HEK293 (cell line): ENCODE measurements at regions not wholly inside any gene's neighbourhood (a gene's known extent, or its start where the extent isn't known, plus 50 kb on each side); places are given as distances from the start of the nearest gene placed in this dataset.

Experiments used
- CTCF ChIA-PET: fragments of 350-600 bp; formaldehyde crosslinking; extraction: SDS; loops from one replicate; lab custom pipeline; 2021; ENCODE audit warnings: antibody characterized with exemption; lab: Yijun Ruan, JAX
- POLR2A ChIA-PET: fragments of 300-600 bp; formaldehyde crosslinking; extraction: SDS; loops from one replicate; lab custom pipeline; 2020; ENCODE audit warnings: antibody characterized with exemption, inconsistent platforms; lab: Yijun Ruan, JAX
- H3K27ac ChIP-seq: fragments of 200-500 bp; sonication (Bioruptor generic); 2 replicates; pipeline ENCODE4 v1.5.1; 2014; ENCODE audit warnings: low read depth, low read length, control low read depth, inconsistent platforms; ENCODE audit errors: extremely low read depth
- H3K36me3 ChIP-seq, 2 experiments: fragments of 200-500 bp in 1 of 2; sonication (Bioruptor generic) in 1 of 2; 1 replicate in 1 of 2; 2 replicates in 1 of 2; pipeline ENCODE4 v1.5.1; 2014 to 2017; ENCODE audit warnings: inconsistent platforms in 2 of 2, low read length in 2 of 2; ENCODE audit not compliant: control insufficient read depth in 2 of 2, insufficient read depth in 1 of 2
- H3K4me1 ChIP-seq: fragments of 200-500 bp; sonication (Bioruptor generic); 2 replicates; pipeline ENCODE4 v1.5.1; 2014; ENCODE audit warnings: mild to moderate bottlenecking, low read length, inconsistent platforms; ENCODE audit not compliant: control insufficient read depth, insufficient read depth
- H3K4me3 ChIP-seq: 2 replicates; pipeline ENCODE4 v1.5.1; 2011; ENCODE audit warnings: low read depth, mild to moderate bottlenecking, control low read depth, low read length, moderate library complexity
- H3K9me3 ChIP-seq: fragments of 200-500 bp; sonication (Bioruptor generic); 2 replicates; pipeline ENCODE4 v1.5.1; 2014; ENCODE audit warnings: low read depth, low read length, inconsistent platforms; ENCODE audit not compliant: control insufficient read depth, insufficient read depth
- BCL11B ChIP-seq: fragments of 450-650 bp; formaldehyde crosslinking; IDR thresholded peaks from 2 replicates; pipeline ENCODE4 v1.5.1; 2016; ENCODE audit warnings: low read depth, missing biosample characterization, missing genetic modification characterization
- CTCF ChIP-seq: fragments of 450-650 bp; formaldehyde crosslinking; IDR thresholded peaks from 2 replicates; pipeline ENCODE4 v1.5.1; 2016; ENCODE audit warnings: missing biosample characterization, missing genetic modification characterization
- GLIS2 ChIP-seq: fragments of 450-650 bp; formaldehyde crosslinking; IDR thresholded peaks from 2 replicates; pipeline ENCODE4 v1.5.1; 2016; ENCODE audit warnings: missing biosample characterization, missing genetic modification characterization
- KLF9 ChIP-seq: fragments of 450-650 bp; formaldehyde crosslinking; IDR thresholded peaks from 2 replicates; pipeline ENCODE4 v1.5.1; 2016; ENCODE audit warnings: missing biosample characterization, missing genetic modification characterization, low read depth
- REST ChIP-seq: fragments of 450-650 bp; formaldehyde crosslinking; IDR thresholded peaks from 2 replicates; pipeline ENCODE4 v1.5.1; 2016; ENCODE audit warnings: missing biosample characterization, missing genetic modification characterization
- SP2 ChIP-seq: fragments of 450-650 bp; formaldehyde crosslinking; IDR thresholded peaks from 2 replicates; pipeline ENCODE4 v1.5.1; 2016; ENCODE audit warnings: missing biosample characterization, missing genetic modification characterization
- SP3 ChIP-seq: fragments of 450-650 bp; formaldehyde crosslinking; IDR thresholded peaks from 2 replicates; pipeline ENCODE4 v1.5.1; 2016; ENCODE audit warnings: missing biosample characterization, missing genetic modification characterization
- ZNF133 ChIP-seq: fragments of 450-650 bp; formaldehyde crosslinking; IDR thresholded peaks from 2 replicates; pipeline ENCODE4 v1.5.1; 2016; ENCODE audit warnings: missing biosample characterization, missing genetic modification characterization
- ZNF239 ChIP-seq: fragments of 450-650 bp; formaldehyde crosslinking; IDR thresholded peaks from 2 replicates; pipeline ENCODE4 v1.5.1; 2016; ENCODE audit warnings: missing biosample characterization, missing genetic modification characterization
- ZNF26 ChIP-seq: fragments of 450-650 bp; formaldehyde crosslinking; IDR thresholded peaks from 2 replicates; pipeline ENCODE4 v1.5.1; 2016; ENCODE audit warnings: missing biosample characterization, missing genetic modification characterization
- ZNF292 ChIP-seq: fragments of 450-650 bp; formaldehyde crosslinking; IDR thresholded peaks from 2 replicates; pipeline ENCODE4 v1.5.1; 2016; ENCODE audit warnings: low read depth, missing biosample characterization, missing genetic modification characterization, borderline replicate concordance
- ZNF404 ChIP-seq: fragments of 450-650 bp; formaldehyde crosslinking; IDR thresholded peaks from 2 replicates; pipeline ENCODE4 v1.5.1; 2017; ENCODE audit warnings: missing biosample characterization, missing genetic modification characterization
- ZNF514 ChIP-seq: fragments of 450-650 bp; formaldehyde crosslinking; IDR thresholded peaks from 2 replicates; pipeline ENCODE4 v1.5.1; 2016; ENCODE audit warnings: missing biosample characterization, missing genetic modification characterization
- ZNF660 ChIP-seq: fragments of 450-650 bp; IDR thresholded peaks from 2 replicates; pipeline ENCODE4 v1.5.1; 2018; ENCODE audit warnings: missing biosample characterization, mild to moderate bottlenecking, missing genetic modification characterization
- ZNF670 ChIP-seq: fragments of 450-650 bp; formaldehyde crosslinking; IDR thresholded peaks from 2 replicates; pipeline ENCODE4 v1.5.1; 2016; ENCODE audit warnings: missing biosample characterization, missing genetic modification characterization, low read depth
- ZNF707 ChIP-seq: fragments of 450-650 bp; formaldehyde crosslinking; IDR thresholded peaks from 2 replicates; pipeline ENCODE4 v1.5.1; 2016; ENCODE audit warnings: missing biosample characterization, missing genetic modification characterization
- ZNF791 ChIP-seq: fragments of 450-650 bp; formaldehyde crosslinking; IDR thresholded peaks from 2 replicates; pipeline ENCODE4 v1.5.1; 2016; ENCODE audit warnings: missing biosample characterization, missing genetic modification characterization
- ZSCAN18 ChIP-seq: fragments of 450-650 bp; formaldehyde crosslinking; IDR thresholded peaks from 2 replicates; pipeline ENCODE4 v1.5.1; 2016; ENCODE audit warnings: missing biosample characterization, missing genetic modification characterization

- ChIA-PET POLR2A (no interaction called here), CTCF (no interaction called here)
Observed at GRCh38 chr11:116384876-116385275, 387.9 kb downstream of the BUD13 start.

GRCh38 chr11:116384407-116384806 lies 388.4 kb downstream of the BUD13 start:
- no peak overlapping the region for H3K27ac ChIP-seq
- POLR2A ChIA-PET: no interaction called here
- H3K4me3 ChIP-seq: no peak overlapping the region
- no peaks in the 10 kb centered on the region for H3K4me1 ChIP-seq
- CTCF ChIA-PET: interaction anchor here (0.5 to 0.6 kb wide), 2 partner anchors 302 to 359 kb away, joined by 3 to 8 read pairs; no protein-coding TSS in a partner anchor
- TF ChIP-seq BCL11B (tag by site-specific recombination): no peak
- TF ChIP-seq CTCF: no peak
- TF ChIP-seq KLF9: no peak
- TF ChIP-seq ZSCAN18 (tag by site-specific recombination): no peak
- TF ChIP-seq ZNF292 (tag by site-specific recombination): no peak
- no peak for TF ChIP-seq ZNF791 (tag by site-specific recombination)
- no peak for TF ChIP-seq ZNF670 (tag by site-specific recombination)
- TF ChIP-seq GLIS2: no peak
- TF ChIP-seq SP3: no peak
- no peaks in the 10 kb centered on the region for H3K9me3 ChIP-seq
- H3K36me3 ChIP-seq: no peaks in the 10 kb centered on the region

More at GRCh38 chr11:116384876-116385275, 387.9 kb downstream of the BUD13 start:
- H3K4me1 ChIP-seq: no peaks in the 10 kb centered on the region
- TF ChIP-seq ZNF660 (tag by site-specific recombination): no peak
- no peak for TF ChIP-seq ZNF239 (tag by site-specific recombination)
- TF ChIP-seq ZNF133 (tag by site-specific recombination): no peak
- no peak for TF ChIP-seq ZNF404
- TF ChIP-seq ZNF26 (tag by site-specific recombination): no peak
- no peak for TF ChIP-seq ZNF707 (tag by site-specific recombination)
- no peak overlapping the region for H3K4me3 ChIP-seq
- H3K27ac ChIP-seq: no peak overlapping the region
- no peaks in the 10 kb centered on the region for H3K9me3 ChIP-seq
- no peaks in the 10 kb centered on the region for H3K36me3 ChIP-seq

- CTCF ChIA-PET: interaction anchor here (0.5 to 0.7 kb wide), 3 partner anchors 9 to 876 kb away, joined by 3 to 4 read pairs (median 3); no protein-coding TSS in a partner anchor
- no peak overlapping the region for H3K4me3 ChIP-seq
- POLR2A ChIA-PET: no interaction called here
Observed at GRCh38 chr11:116379185-116379828, 393.5 kb downstream of the BUD13 start.

More at GRCh38 chr11:116379185-116379828, 393.5 kb downstream of the BUD13 start:
- H3K9me3 ChIP-seq: no peaks in the 10 kb centered on the region
- H3K4me1 ChIP-seq: no peaks in the 10 kb centered on the region
- TF ChIP-seq REST (peak; percentile 96), ZNF514 (no peak), SP2 (tag by site-specific recombination) (no peak)
- no peaks in the 10 kb centered on the region for H3K36me3 ChIP-seq
- H3K27ac ChIP-seq: no peak overlapping the region
